NCI-H2081 treated with DMSO at 0.1 percent for 48 hours (cell line): ENCODE measurements at regions not wholly inside any gene's neighbourhood (a gene's known extent, or its start where the extent isn't known, plus 50 kb on each side); places are given as distances from the start of the nearest gene placed in this dataset.

Source experiments
- DNase-seq: peaks from one replicate; lab custom pipeline; 2025; lab: John Stamatoyannopoulos, UW

DNA sequence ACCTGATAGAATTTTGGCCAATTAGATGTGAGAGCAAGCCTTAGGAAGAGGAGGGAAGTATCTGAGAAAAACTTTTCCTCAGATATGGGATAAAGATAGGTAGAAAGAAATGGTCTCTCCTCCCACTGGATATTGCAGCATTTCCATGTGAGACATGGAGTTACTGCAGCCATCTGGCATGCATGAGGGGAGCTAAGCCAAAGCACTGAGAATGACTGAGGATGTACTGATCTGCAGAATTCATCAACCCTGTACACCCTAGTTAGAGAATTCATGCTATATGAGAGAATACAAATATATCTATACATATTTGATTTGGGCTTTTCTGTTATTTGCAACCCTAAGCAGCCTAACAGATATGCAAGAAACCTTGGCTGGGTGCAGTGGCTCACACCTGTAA, 52.5 kb upstream of the RPL34 start:
- DNase-seq: no peak

- no peak for DNase-seq
Measured at GRCh38 chr4:108561116-108561515, 59.3 kb upstream of the RPL34 start.

DNA sequence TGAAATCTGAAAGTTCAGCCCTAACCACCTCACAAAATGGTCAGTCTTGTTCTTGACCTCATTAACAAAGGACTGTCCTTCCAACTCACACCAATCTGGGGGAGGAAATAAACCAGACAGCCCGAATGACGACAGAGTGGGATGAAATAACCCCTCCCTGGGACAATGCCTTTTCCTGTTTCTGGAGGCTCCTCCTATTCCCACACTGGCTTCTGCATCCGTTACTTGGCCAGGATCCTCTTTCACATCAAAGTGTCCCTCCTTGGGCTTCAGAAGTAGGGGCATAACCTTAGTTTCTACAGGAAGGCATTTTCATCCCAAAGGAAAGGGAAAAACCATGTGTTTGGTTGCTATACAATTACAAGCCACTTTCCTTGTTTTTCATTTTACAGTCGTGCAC, 59.8 kb upstream of the RPL34 start:
- no peak for DNase-seq

DNA sequence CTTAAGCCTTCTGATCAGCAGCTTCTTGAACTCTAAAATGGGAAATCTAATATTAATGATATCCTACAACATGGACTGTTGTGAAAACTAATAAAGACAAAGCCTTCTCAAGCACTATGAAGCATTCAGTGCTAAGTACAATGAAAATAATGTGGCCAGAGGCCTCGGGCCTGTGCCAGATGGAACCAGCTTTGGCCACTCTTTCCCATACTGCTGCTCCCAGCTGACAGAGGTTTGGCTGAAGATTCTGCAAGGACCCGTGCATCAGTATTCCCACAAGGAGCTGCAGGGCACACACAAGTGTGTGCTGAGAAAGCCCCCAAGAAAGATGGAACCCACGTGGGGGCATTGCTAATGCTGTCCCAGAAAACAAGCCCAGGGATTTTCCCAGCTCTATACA, 60.5 kb upstream of the RPL34 start:
- no peak for DNase-seq

GRCh38 chr4:108559068-108559793, 61.1 kb upstream of the RPL34 start:
- no peak for DNase-seq

DNA sequence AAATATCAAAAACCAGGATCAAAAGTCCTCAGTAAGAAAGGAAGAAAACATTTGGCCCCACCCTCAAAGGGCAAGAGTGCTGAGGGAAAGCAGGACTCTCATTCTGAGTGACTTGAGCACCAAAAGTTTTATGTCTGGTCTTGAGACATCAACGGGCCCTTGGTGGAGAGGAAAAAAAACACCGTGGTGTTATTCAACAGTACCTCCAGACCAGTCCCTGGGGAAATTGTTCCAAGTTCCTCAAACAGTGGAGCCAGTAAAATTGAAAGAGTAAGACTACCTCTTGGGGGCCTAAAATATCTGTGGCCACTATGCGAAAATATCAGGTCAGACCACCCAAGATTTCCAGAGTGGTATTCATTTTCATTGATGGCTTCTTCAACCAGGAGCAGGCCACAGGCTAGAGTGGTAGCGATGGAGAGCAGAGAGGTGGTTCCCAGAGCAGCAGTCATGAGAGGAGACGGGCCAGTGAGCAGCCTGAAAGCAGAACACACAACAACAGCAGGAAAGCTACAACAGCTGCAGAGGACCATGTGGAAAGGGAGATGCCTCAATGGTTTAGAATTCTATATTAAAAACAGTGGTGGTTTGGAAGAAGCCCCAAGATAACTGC, 63.7 kb upstream of the RPL34 start:
- DNase-seq: no peak

DNA sequence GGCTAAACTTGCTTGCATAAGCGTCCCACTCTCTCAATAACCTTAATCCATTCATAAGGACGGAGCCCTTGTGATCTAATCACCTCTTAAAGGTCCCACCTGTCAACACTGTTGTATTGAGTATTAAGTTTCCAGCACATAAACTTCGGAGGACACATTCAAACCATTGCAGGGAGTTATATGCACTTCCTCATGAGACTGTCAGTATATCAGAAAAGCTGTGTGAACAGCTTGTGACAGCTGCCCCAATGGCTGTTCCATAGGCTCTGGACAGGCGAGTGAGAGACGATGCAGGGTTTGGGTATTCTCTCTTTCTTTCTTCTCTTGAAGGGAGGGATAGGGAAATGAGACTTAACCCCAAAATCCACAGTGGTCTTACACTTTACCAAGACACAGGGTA, 64.2 kb upstream of the RPL34 start:
- no peak for DNase-seq

DNA sequence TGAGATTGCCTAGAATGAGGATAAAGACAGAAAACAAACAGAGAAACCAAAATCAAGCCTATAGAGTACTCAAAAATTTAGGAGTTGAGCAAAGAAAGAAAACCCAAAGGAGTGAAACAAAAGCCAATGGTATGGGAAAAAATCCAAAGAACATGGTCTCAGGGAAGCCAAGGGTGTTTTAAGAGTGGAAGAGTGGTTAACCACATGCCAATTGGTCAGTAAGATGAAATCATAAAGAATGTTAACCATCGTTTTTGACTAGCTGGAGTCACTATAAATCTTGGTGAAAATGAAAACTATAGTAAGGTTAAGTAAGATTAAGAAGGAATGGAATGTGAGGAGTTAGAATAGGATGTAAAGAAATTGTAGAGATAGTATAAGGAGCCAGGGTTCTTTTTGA, 64.7 kb upstream of the RPL34 start:
- no peak for DNase-seq

DNA sequence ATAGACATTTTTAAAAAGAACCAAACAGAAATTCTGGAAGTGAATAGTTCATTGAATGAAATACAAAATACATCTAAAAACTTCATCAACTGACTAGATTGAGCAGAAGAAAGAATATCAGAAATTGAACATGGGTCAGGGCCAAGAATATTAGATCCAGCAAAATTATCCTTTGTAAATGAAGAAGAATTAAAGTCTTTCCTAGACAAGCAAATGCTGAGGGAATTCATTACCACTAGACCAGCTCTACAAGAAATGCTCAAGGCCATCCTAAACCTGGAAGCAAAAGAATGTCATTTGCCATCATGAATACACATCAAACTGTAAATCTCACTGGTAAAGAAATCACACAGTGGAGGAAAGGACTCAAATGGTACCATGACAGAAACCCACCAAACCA, 72.7 kb upstream of the RPL34 start:
- DNase-seq: no peak

DNA sequence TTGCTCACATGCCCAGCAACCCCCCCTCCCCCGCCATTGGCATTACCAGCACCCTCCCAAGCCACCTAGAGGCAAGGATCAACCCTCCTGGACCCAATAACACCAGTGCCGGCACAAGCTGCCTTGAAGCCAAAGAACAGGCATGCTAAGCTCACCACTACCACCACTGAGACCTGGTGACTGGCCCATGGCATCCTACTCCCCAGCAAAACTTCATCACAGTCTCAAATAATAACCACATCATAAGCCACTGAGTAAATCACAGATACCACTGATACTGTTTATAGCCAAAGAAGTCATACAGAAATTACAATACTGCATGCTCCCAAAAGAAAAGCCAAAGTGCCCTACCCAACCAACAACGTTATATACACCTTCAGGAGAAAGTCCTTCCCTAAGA, 73.6 kb upstream of the RPL34 start:
- DNase-seq: no peak

DNA sequence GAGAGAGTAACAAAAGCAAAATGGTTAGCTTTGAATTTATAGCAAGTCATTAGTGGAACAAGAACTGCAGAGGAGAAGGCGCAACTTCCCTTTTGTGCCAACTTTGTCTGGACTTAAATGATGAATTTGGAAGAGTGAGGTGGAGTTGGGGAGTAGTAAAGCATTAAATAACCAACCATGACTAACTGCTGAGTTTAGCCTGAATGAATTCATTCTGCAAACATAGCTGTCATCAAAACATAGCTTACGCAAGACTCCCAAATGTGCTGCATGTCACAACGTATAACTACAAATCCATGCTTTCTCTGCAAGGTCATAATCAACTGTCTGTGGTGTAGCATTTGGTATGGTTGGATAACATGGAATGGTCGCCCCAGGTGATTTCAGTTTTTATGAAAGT, 75.9 kb upstream of the RPL34 start:
- DNase-seq: no peak

DNA sequence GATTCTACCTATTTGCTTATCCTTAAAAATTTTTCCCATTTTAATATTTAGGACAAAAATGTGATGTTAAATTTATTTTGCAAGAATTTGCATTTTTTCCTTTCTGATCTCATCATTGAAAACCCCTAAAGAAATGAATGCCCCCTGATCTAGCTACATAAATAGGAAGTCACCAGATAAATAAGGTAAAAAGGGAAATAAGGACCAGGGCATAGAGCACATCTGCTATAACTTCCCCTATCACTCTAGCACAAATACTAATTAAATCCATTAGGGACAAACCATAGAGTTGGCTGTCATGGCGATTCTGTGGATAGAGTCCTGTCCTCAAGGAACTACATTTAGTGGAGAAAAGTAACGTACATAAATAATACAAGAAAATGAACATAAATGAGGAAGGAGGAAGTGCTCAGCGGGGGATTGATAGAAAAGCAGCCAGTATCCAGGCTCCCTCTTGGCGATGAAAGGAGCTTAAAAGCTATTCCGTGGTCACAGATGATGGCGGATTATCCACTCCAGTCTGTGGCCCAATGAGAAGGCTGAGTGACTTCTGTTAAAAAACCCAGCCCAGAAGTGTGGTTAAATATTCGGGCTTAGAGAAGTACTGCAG, 76.9 kb upstream of the RPL34 start:
- no peak for DNase-seq

GRCh38 chr4:108540536-108540935, 79.8 kb upstream of the RPL34 start:
- DNase-seq: no peak

DNA sequence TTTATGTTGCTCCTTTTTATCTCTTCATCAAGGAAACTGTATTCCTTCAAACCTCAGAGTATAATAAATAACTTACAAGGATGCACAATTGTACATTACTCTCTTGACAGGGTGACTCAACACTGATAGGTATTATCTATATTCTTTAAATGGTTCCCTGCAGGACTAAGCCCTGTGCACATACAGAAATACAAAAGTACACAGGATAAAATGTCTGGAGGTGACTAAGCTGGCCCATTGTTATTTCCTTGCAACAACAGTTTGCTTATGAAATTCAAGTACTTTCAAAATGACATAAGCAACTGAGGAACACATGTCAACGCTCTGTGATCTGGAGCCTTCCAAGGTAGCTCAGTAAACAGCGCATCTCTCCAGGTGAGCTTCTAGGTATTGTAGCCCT, 83.8 kb upstream of the RPL34 start:
- DNase-seq: no peak

GRCh38 chr4:108535757-108536156, 84.6 kb upstream of the RPL34 start:
- no peak for DNase-seq

GRCh38 chr4:108533876-108534275, 86.5 kb upstream of the RPL34 start:
- DNase-seq: no peak

DNA sequence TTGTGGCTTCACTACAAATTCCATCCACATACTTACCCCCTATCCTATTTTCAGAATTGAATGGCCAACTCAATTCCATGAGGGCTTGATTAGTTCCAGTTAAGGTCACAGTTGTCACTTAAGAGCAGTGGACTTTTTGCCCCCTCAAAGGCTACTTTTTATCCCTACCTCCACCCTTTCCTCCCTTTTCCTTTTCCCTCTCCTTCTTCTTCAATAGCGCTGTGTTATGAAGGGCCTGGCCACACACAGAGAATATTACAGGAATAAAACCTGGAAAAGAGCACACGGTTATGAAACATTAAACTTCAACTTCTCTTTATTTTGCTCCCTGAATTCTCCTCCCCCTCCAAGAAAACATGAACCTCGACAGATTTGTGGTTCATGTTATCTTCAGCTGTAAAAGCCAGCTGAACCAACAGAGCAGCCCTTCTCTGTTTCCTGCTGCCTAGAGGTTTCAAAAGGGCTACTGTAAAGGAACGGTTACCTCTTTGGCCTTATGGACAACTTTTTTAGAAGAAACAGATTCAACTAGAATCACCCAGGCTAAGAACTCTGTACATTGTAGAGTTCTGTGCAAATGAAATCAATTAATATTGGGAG, 87.0 kb upstream of the RPL34 start:
- DNase-seq: no peak

DNA sequence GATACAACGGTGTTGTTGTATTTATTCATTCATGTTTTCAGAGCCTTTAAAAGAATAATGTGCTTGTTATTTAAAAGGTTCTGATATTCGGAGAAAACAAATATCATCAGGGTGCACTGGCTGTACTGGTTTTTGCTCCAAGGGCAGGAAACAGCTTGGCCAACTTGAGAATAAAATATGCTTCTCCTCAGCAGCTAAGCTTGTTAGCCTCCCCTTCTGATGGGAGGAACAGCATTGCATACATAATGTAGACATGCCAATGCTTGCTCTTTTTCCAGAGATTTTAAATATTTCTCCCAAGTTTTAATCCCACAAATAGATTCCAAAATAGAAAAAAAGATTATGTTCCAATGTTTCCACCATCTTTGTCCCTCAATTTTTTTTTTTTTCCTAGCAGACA, 87.6 kb upstream of the RPL34 start:
- DNase-seq: no peak

DNA sequence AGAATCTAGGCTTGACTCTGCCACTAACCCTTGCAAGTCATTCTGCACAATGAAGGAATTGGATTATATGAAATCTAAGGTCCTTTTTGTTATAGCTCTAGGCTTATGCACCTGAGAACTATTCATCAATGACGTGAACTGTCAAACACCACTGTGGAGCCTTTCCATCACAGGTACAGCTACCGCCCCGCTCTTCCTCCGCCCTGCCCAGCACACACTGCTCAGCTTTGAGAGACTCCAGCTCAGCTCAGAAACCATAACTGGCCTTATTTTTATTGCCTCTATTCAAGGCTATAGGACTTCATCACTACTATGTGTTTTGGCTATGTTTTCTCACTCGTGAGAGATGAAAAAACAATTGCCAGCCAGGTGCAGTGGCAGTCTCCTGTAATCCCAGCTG, 88.2 kb upstream of the RPL34 start:
- no peak for DNase-seq

GRCh38 chr4:108531461-108531860, 88.9 kb upstream of the RPL34 start:
- DNase-seq: no peak

- no peak for DNase-seq
Measured at GRCh38 chr4:108529984-108530905, 90.1 kb upstream of the RPL34 start.

DNA sequence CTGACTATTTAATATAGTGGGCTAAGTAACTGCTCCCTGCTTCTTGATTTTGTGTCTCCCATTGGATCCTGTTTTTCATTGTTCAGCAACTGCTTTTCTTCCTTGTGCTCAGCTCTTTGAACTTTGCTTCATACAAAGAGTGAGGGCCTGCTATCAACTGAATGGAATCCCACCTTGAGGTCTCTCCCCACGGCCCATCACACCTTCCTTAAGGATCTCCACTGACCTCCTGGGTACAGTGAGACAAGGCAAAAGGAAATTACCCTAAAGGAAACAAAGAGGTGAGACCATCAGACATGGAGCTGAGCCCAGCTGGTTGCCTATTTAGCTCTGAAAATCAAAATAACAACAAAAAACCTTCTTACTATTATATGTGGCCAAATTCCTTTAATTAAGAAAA, 91.3 kb upstream of the RPL34 start:
- DNase-seq: no peak
